Medulla oblongata (tissue), 1 donor: ENCODE measurements at regions not wholly inside any gene's neighbourhood (a gene's known extent, or its start where the extent isn't known, plus 50 kb on each side); places are given as distances from the start of the nearest gene placed in this dataset.

Experiments used
- DNase-seq: peaks from one replicate; pipeline ENCODE4 v3.0.0-alpha.2; 2015; ENCODE audit errors: extremely low spot score

DNA sequence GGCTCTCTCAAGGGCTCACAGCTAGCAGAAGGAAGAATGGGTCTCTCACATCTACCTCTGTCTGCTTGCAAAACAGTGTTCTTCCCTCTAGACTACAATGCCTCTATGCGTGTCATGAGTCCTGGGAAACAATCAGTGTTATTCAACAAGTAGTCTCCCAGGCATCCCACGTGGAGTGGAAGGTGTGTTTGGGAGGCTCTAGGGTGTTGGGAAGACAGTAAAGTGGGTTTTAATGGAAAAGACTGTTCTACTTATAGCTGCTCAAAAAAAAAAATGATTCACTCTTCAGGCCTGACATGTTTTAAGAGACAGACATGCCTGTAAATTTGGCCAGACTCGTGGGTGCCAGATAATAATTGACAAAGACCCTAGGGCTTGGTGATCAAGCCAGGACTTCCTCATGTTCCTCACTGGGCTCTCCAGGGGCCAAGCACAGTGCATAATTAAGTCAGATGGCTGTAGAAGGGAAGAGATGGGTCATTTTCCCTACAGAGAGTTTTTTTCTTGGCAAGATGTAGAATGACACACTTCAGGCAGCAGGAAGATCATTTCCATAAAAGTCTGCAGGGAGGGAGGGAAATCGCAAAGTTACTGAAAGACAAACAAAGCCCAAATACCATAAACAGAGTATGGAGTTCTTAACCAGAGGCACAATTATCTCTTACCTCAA lies 246.4 kb downstream of the ACTL7B start:
- no peak for DNase-seq

DNA sequence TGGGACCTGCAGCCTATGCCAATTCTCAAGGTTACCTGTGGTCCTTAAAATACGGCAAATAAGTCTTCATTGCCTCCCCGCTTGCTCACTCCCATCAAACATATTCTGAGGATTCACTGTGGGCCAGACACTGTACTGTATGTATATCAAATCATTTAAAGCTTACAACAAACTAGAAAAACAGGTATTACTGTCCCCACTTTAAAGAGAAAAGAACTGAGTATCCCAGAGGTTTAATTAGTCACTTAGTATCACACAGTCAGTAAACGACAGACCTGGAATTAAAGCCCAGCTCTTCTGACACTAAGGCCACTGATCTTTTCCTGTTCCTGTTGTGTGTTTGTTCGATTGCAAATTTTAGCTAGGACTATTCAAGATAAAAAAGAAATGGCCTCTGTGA lies 248.2 kb downstream of the ACTL7B start:
- DNase-seq: no peak

GRCh38 chr9:108606401-108606800 lies 249.4 kb downstream of the ACTL7B start:
- no peak for DNase-seq

DNA sequence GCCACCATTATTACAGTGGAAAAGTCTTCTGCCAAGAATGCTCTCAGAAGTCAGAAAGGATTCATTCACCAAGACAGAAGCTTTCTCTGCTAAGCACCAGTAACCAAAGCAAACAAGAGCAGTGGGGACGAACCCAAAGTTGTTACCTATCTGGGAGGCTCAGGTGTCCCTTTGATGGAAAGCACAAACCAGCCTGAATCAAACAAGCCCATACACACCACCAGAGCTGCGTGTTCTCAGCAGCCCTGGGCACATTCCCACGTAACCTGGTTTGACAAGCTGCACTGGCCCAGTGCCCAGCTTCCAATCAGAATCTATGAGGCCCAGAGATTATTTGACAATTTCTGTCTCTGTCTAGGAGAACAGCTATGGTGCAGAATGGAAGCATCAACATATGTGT lies 252.6 kb downstream of the ACTL7B start:
- DNase-seq: no peak

GRCh38 chr9:108600896-108601295 lies 254.9 kb downstream of the ACTL7B start:
- DNase-seq: no peak

- no peak for DNase-seq
Measured at GRCh38 chr9:108599571-108599970, 256.2 kb downstream of the ACTL7B start.

DNA sequence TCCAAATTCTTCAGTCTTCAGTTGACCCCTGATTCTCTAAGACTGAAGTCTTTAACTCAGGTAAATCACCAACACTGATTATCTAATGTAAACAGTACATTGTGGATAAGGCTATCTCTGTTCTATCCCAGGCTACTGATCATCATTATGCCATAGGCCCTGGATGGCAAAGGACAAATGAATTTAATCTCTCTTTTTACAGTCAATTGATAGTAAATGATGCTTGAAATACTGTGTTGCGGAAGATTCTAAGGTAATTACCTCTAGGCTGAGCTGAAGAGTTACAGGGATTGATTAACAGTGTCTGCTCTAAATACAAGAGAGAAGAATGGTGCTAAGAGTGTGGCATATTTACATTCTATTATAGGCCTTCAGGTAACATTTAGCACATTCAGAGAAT lies 264.7 kb downstream of the ACTL7B start:
- DNase-seq: no peak

DNA sequence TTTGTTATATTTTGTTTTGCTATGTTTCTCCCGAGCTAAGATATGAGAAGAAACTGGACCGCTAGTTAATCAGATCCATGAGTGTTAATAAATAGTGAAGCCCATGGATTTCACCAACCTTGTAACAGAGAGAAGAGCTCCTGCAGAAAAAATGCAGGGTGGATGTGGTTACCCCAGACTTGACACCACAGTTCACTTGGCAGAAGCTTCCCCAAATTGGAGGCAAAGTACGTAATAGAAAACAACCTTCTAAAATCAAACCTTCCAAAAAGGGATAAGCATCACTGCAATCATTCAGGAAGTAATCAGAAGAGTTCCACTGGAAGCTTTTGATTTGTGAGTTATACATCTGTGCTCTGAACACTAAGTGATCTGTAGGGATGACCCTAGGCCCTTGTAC lies 267.5 kb downstream of the ACTL7B start:
- DNase-seq: no peak

GRCh38 chr9:108586471-108587139 lies 269.2 kb downstream of the ACTL7B start:
- no peak for DNase-seq

GRCh38 chr9:108584860-108585259 lies 270.9 kb downstream of the ACTL7B start:
- DNase-seq: no peak

DNA sequence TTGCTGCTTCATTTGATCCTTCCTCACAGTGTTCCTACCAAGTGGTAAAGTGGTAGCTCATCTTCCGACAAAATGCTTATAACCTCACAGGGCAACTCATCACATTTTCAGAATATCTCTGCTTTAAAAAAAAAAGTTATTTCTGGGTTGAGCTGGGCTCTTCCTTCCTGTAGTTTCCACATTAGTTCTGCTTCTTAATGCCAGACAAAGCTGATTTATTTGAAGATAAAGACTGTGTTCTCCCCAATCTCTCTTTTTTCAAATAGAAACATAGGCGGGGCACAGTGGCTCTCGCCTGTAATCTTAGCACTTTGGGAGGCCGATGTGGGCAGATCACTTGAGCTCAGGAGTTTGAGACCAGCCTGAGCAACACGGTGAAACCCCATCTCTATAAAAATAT lies 273.1 kb downstream of the ACTL7B start:
- DNase-seq: no peak

GRCh38 chr9:108579757-108580439 lies 275.9 kb downstream of the ACTL7B start:
- DNase-seq: peak; percentile 17

GRCh38 chr9:108575276-108575675 lies 280.5 kb downstream of the ACTL7B start:
- no peak for DNase-seq

- no peak for DNase-seq
Measured at GRCh38 chr9:108569624-108570023, 286.2 kb downstream of the ACTL7B start.

GRCh38 chr9:108568093-108568492 lies 287.7 kb downstream of the ACTL7B start:
- no peak for DNase-seq

DNA sequence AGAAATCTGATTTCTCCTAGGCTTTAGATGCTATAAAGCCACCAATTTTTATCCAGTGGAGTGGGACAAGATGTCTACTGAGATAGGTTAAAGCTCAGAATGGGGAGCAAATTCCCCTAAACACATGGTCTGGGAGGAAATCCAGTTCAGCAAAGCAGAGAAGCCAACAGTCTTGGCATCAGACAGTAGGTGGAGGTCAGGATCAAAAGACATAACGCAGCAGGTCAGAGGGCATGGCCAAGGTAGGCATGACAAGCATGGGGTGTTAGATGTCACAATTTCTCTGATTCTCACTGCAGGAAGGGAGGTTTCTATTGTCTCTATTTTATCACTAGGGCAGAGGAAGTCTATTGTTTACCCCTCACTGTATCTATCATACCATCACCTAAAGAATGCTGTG lies 288.2 kb downstream of the ACTL7B start:
- DNase-seq: no peak

GRCh38 chr9:108565651-108566378 lies 290.0 kb downstream of the ACTL7B start:
- peak; percentile 95 for DNase-seq

GRCh38 chr9:108562176-108562575 lies 293.6 kb downstream of the ACTL7B start:
- DNase-seq: no peak

DNA sequence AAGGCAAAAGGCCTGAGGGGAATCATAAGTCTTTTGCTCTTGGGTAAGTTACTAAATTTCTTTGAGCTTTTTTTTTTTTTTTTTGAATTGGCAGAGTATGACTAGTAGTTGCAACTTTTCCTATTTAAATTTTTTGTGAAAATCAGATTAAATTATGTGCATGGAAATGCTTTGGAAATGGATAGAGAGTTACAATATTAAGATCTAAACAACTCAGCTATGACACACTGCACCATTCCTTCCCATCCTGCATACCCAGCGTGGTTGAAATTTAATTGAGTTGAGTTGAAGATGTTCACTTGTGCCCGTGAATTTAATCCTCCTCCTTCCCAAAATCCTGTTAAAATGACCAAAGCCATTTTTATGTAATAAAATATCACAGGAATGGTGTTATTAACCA lies 296.4 kb downstream of the ACTL7B start:
- no peak for DNase-seq

DNA sequence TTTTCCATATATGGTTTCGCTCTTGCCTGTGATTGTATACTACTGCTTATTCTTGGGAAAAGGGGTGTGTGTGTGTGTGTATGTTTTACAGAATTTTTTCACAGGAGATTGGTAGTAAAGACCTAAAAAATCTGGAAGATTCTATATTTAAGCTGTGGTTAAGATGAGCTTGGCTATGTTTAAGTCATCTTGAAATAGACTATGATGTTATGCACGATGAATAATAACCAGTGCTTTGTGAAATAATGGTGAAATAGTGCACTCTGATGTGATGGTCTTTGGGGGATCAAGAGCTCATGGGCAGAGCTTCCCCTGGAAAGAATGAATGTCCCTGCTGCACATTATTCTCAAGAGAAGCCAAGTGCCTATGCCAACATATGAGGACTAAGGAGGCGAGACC lies 301.0 kb downstream of the ACTL7B start:
- no peak for DNase-seq

GRCh38 chr9:108553111-108553635 lies 302.6 kb downstream of the ACTL7B start:
- no peak for DNase-seq

GRCh38 chr9:108552459-108553040 lies 303.2 kb downstream of the ACTL7B start:
- no peak for DNase-seq
